ENCODE measurements at regions not wholly inside any gene's neighbourhood (a gene's known extent, or its start where the extent isn't known, plus 50 kb on each side); places are given as distances from the start of the nearest gene placed in this dataset.

DNA sequence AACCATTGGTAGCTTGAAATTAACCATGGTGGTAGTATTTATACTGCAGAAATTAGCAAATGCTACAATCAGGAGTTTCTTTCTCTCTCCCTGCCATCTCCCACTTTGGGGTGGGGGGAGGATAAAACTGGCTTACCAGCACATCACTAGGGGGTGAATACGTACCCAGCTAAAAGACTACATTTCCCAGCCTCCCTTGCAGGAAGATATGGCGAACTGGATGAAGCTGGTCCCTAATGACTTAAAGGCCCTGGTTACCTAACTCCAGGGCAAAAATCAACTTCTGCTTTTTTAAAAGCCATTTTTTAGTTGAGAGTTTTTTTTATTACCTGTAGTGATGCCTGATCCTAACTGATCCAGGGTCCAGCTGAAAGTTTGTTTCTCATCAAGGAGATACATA is 70.3 kb upstream of the RAB12 start:
- POLR2A ChIA-PET = no interaction called here
- H3K27me3 Mint-ChIP-seq (ENCODE audit: low read depth) = no peaks in the 10 kb centered on the region
- H3K9me3 Mint-ChIP-seq = peaks cover 4% of the 10 kb centered on the region
- H3K4me3 Mint-ChIP-seq = no peak overlapping the region
- H3K36me3 Mint-ChIP-seq = no peaks in the 10 kb centered on the region
- H3K4me1 Mint-ChIP-seq = peaks cover 3% of the 10 kb centered on the region
- no peak overlapping the region for H3K27ac Mint-ChIP-seq
- DNase-seq (ENCODE audit: low spot score) = no peak
- TF ChIP-seq, protein P1, sequence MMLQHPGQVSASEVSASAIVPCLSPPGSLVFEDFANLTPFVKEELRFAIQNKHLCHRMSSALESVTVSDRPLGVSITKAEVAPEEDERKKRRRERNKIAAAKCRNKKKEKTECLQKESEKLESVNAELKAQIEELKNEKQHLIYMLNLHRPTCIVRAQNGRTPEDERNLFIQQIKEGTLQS (CRISPR knock-in tag; conservative IDR thresholded peaks at IDR 0.05) = no peak
- no peak for TF ChIP-seq PRRX2 (CRISPR knock-in tag; IDR thresholded peaks at IDR 0.05)
- TF ChIP-seq GTF2I (CRISPR knock-in tag; conservative IDR thresholded peaks at IDR 0.05) = no peak
- TF ChIP-seq, protein P2, sequence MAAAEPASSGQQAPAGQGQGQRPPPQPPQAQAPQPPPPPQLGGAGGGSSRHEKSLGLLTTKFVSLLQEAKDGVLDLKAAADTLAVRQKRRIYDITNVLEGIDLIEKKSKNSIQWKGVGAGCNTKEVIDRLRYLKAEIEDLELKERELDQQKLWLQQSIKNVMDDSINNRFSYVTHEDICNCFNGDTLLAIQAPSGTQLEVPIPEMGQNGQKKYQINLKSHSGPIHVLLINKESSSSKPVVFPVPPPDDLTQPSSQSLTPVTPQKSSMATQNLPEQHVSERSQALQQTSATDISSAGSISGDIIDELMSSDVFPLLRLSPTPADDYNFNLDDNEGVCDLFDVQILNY (CRISPR knock-in tag; IDR thresholded peaks at IDR 0.05) = no peak
- TF ChIP-seq, protein P3, sequence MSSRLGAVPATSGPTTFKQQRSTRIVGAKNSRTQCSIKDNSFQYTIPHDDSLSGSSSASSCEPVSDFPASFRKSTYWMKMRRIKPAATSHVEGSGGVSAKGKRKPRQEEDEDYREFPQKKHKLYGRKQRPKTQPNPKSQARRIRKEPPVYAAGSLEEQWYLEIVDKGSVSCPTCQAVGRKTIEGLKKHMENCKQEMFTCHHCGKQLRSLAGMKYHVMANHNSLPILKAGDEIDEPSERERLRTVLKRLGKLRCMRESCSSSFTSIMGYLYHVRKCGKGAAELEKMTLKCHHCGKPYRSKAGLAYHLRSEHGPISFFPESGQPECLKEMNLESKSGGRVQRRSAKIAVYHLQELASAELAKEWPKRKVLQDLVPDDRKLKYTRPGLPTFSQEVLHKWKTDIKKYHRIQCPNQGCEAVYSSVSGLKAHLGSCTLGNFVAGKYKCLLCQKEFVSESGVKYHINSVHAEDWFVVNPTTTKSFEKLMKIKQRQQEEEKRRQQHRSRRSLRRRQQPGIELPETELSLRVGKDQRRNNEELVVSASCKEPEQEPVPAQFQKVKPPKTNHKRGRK (CRISPR knock-in tag; IDR thresholded peaks at IDR 0.05; ENCODE audit: borderline replicate concordance) = no peak
- TF ChIP-seq, protein P4, sequence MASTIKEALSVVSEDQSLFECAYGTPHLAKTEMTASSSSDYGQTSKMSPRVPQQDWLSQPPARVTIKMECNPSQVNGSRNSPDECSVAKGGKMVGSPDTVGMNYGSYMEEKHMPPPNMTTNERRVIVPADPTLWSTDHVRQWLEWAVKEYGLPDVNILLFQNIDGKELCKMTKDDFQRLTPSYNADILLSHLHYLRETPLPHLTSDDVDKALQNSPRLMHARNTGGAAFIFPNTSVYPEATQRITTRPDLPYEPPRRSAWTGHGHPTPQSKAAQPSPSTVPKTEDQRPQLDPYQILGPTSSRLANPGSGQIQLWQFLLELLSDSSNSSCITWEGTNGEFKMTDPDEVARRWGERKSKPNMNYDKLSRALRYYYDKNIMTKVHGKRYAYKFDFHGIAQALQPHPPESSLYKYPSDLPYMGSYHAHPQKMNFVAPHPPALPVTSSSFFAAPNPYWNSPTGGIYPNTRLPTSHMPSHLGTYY (CRISPR knock-in tag; IDR thresholded peaks at IDR 0.05) = no peak
- ATAC-seq = peak; percentile 60
- CTCF ChIA-PET = interaction anchor here (1.2 kb wide), 1 partner anchor 13 kb away, joined by 3 read pairs; no protein-coding TSS in a partner anchor

DNA sequence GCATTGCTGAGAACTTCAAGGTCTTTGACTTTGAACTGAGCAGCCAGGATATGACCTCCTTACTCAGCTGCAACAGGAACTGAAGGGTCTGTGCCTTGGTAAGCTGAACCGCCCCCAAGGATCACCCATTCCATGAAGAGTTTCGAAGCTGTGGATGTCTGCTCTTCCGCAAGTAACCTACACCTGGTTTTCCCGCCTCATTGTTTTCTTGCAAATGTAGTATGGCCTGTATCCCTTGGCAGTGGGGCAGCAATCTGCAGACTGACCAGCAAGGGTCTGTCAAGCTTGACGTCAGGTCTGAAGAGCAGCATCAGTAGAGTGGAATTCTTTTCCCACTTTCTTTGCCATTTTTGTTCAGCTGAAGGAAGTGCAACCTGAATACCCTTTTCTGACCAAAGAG is 62.6 kb upstream of the RAB12 start:
- ATAC-seq (peak; percentile 20; the same call in 1 of the 2 replicates), DNase-seq (ENCODE audit: low spot score) (no peak)
- Mint-ChIP-seq H3K27me3 (ENCODE audit: low read depth) (no peaks in the 10 kb centered on the region), H3K9me3 (no peaks in the 10 kb centered on the region), H3K4me3 (no peak overlapping the region), H3K36me3 (no peaks in the 10 kb centered on the region), H3K4me1 (peaks cover 22% of the 10 kb centered on the region), H3K27ac (no peak overlapping the region)
- CTCF ChIA-PET = interaction anchor here (0.8 kb wide), 1 partner anchor 61 kb away, joined by 3 read pairs; no protein-coding TSS in a partner anchor
- no peak for TF ChIP-seq GTF2I (CRISPR knock-in tag; conservative IDR thresholded peaks at IDR 0.05)
- no peak for TF ChIP-seq ZNF138 (CRISPR knock-in tag; conservative IDR thresholded peaks at IDR 0.05)
- TF ChIP-seq, protein P5, sequence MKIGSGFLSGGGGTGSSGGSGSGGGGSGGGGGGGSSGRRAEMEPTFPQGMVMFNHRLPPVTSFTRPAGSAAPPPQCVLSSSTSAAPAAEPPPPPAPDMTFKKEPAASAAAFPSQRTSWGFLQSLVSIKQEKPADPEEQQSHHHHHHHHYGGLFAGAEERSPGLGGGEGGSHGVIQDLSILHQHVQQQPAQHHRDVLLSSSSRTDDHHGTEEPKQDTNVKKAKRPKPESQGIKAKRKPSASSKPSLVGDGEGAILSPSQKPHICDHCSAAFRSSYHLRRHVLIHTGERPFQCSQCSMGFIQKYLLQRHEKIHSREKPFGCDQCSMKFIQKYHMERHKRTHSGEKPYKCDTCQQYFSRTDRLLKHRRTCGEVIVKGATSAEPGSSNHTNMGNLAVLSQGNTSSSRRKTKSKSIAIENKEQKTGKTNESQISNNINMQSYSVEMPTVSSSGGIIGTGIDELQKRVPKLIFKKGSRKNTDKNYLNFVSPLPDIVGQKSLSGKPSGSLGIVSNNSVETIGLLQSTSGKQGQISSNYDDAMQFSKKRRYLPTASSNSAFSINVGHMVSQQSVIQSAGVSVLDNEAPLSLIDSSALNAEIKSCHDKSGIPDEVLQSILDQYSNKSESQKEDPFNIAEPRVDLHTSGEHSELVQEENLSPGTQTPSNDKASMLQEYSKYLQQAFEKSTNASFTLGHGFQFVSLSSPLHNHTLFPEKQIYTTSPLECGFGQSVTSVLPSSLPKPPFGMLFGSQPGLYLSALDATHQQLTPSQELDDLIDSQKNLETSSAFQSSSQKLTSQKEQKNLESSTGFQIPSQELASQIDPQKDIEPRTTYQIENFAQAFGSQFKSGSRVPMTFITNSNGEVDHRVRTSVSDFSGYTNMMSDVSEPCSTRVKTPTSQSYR (CRISPR knock-in tag; IDR thresholded peaks at IDR 0.05) = no peak
- TF ChIP-seq NR2C2 (CRISPR knock-in tag; IDR thresholded peaks at IDR 0.05) = no peak
- TF ChIP-seq TCF7 (CRISPR knock-in tag; IDR thresholded peaks at IDR 0.05; ENCODE audit: low read depth) = no peak
- no peak for TF ChIP-seq RORB (CRISPR knock-in tag; IDR thresholded peaks at IDR 0.05)
- no peak for TF ChIP-seq NR1H2 (CRISPR knock-in tag; IDR thresholded peaks at IDR 0.05)
- no peak for TF ChIP-seq NFATC4 (CRISPR knock-in tag; IDR thresholded peaks at IDR 0.05)
- no peak for TF ChIP-seq SP1 (CRISPR knock-in tag; conservative IDR thresholded peaks at IDR 0.05)
- TF ChIP-seq, protein P6, sequence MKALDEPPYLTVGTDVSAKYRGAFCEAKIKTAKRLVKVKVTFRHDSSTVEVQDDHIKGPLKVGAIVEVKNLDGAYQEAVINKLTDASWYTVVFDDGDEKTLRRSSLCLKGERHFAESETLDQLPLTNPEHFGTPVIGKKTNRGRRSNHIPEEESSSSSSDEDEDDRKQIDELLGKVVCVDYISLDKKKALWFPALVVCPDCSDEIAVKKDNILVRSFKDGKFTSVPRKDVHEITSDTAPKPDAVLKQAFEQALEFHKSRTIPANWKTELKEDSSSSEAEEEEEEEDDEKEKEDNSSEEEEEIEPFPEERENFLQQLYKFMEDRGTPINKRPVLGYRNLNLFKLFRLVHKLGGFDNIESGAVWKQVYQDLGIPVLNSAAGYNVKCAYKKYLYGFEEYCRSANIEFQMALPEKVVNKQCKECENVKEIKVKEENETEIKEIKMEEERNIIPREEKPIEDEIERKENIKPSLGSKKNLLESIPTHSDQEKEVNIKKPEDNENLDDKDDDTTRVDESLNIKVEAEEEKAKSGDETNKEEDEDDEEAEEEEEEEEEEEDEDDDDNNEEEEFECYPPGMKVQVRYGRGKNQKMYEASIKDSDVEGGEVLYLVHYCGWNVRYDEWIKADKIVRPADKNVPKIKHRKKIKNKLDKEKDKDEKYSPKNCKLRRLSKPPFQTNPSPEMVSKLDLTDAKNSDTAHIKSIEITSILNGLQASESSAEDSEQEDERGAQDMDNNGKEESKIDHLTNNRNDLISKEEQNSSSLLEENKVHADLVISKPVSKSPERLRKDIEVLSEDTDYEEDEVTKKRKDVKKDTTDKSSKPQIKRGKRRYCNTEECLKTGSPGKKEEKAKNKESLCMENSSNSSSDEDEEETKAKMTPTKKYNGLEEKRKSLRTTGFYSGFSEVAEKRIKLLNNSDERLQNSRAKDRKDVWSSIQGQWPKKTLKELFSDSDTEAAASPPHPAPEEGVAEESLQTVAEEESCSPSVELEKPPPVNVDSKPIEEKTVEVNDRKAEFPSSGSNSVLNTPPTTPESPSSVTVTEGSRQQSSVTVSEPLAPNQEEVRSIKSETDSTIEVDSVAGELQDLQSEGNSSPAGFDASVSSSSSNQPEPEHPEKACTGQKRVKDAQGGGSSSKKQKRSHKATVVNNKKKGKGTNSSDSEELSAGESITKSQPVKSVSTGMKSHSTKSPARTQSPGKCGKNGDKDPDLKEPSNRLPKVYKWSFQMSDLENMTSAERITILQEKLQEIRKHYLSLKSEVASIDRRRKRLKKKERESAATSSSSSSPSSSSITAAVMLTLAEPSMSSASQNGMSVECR (CRISPR knock-in tag; IDR thresholded peaks at IDR 0.05; ENCODE audit: borderline replicate concordance) = no peak
- TF ChIP-seq, protein P2 (CRISPR knock-in tag; IDR thresholded peaks at IDR 0.05) = no peak
- TF ChIP-seq, protein P4 (CRISPR knock-in tag; IDR thresholded peaks at IDR 0.05) = no peak
- no peak for TF ChIP-seq JAZF1 (CRISPR knock-in tag; IDR thresholded peaks at IDR 0.05)
- TF ChIP-seq JUN (CRISPR knock-in tag; IDR thresholded peaks at IDR 0.05) = no peak
- POLR2A ChIA-PET = no interaction called here
